AG09319 (cell line): ENCODE measurements at regions not wholly inside any gene's neighbourhood (a gene's known extent, or its start where the extent isn't known, plus 50 kb on each side); places are given as distances from the start of the nearest gene placed in this dataset.

Experiments used
- DNase-seq: peaks from one replicate; pipeline ENCODE4 v3.0.0-alpha.2; 2010; ENCODE audit warnings: low read depth; ENCODE audit errors: extremely low read depth
- TF ChIP-seq, protein P1 (sequence below): IDR thresholded peaks from 2 replicates; pipeline ENCODE4 v1.5.1; 2011; ENCODE audit warnings: low read depth, mild to moderate bottlenecking, inconsistent platforms, low read length, moderate library complexity

DNA sequence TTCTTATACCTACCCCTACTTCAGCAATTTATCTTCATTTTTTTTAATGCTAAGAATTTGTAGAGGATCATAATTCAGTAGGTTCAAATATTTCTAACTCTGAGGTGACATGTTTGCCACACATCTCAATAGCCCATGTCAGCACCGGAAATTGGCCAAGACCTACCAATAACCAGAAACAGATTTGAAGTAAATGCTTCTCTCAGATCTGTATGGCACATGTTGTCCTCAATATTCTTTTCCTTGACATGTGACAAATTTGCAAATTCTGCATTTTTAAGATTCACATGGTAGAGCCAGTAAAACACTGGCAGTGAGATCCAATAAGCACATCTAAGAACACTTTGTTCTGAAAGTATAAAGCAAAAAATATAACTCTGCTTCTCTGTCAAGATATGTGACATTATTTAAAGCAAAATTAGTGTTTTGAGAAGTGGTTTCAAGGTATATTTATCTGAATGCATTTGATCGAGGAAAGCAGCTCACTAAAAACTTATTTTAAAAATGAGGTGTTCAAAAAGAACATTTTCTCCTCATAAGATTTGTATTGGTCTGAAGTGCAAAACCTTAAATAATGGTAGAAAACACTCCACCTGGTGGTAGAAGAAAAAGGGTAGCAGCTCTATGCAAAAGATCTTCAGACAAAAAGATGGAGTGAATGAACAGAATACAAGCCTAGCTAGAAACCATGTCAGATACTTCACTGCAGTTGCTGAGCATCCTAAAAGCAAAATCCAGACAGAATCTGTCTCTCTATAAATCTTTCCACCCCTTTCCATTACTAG is 513.8 kb upstream of the FAM241A start:
- DNase-seq: no peak

DNA sequence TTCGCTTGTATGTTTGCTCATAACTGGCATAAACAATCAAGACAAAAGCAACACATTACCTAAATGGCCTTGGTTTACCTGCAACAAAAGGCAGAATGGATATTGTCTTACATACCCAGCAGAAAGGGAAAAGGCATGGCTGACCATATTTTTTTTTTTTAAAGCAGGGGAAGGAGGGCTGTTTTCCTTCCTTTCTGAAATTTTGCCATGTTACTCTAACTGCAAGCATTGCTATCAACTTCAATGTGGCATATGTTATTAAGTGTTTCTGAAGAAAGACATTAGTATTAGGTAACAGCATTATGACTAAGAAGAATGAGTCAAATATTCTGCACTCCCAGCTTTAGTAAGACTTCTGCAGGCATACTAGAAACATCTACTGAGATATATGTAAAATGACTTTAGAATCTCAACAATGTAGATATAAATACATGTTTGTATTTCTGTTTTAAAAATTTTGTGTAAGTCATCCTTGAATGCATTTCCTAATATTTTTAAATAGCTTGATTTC is 512.6 kb upstream of the FAM241A start:
- no peak for DNase-seq
- TF ChIP-seq, protein P1, sequence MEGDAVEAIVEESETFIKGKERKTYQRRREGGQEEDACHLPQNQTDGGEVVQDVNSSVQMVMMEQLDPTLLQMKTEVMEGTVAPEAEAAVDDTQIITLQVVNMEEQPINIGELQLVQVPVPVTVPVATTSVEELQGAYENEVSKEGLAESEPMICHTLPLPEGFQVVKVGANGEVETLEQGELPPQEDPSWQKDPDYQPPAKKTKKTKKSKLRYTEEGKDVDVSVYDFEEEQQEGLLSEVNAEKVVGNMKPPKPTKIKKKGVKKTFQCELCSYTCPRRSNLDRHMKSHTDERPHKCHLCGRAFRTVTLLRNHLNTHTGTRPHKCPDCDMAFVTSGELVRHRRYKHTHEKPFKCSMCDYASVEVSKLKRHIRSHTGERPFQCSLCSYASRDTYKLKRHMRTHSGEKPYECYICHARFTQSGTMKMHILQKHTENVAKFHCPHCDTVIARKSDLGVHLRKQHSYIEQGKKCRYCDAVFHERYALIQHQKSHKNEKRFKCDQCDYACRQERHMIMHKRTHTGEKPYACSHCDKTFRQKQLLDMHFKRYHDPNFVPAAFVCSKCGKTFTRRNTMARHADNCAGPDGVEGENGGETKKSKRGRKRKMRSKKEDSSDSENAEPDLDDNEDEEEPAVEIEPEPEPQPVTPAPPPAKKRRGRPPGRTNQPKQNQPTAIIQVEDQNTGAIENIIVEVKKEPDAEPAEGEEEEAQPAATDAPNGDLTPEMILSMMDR: no peak

More for the DNA sequence above, 513.8 kb upstream of the FAM241A start:
- TF ChIP-seq, protein P1: peak; percentile 55

DNA sequence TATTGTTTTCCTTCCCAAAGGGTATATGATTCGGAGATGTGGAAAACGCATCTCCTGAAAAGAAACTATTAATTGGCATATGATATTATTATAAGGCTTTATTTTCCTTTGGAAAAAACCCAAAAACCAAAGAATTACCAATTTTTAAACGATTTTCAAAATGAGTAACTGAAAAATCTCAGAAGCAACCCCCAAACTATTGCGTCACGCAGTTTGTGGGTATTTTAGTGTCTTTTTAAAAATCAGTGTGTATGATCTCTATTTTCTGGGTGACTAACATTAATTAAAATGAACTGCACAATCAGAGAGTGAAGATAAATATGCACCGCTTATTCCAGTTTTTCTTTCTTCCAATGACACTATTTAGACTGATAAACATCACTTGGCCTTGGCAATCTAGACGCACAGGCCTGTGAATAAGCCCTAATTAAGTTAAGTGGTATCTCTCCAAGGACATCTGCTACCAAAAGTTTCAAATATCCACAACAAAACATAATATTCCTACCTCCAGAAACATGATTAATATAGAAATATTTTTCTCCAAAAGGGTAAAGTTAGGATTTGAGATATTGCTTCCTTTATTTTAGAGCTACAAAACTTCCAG is 511.5 kb upstream of the FAM241A start:
- DNase-seq: no peak
- TF ChIP-seq, protein P1: no peak

DNA sequence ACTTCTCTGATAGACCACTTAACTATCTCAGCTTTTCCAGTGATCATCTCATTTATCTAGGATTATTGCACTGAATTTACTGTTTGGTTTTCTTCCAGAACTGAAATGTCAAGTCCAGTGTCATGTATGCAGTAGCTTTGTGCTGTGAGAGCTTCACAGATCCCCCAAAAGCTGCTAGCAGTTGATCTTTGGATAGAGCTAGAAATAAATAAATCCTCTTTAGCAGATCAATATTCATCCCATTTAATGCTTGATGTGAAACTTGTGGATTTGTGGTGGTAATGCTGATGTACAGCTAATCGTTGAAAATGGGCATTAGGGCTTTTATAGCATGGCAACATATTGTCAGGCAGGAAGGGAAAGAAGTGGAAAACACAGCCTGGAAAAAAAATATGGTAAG is 509.6 kb upstream of the FAM241A start:
- TF ChIP-seq, protein P1: no peak
- no peak for DNase-seq

DNA sequence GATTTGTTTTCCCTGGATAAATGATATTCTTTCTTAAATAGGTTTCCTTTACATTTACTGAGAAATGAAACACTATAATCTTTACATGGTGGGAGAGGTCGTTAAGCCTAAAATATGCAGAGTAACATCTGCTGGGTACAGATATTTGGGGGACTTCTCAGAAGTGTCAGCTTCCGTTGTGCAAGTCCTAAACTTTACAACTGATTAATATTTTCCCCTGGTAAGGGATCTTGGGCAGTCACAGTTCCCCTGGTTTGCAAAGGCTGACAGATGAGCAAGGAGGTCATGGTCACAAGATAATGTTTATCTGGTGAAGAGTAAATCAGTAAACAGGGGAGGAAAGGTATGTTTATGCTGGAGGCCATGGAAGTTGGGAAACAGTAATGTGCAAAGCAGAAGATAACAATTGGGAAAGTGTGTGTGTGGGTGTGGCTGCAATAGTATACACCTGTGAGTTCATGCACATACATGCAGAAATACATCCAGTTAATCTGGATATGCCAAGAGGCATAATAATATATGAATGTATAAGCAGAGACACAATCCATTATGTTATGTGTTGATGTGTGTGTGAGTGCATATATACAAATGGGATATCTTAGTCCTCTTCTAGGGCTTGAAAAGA is 508.2 kb upstream of the FAM241A start:
- DNase-seq: no peak
- TF ChIP-seq, protein P1: no peak

DNA sequence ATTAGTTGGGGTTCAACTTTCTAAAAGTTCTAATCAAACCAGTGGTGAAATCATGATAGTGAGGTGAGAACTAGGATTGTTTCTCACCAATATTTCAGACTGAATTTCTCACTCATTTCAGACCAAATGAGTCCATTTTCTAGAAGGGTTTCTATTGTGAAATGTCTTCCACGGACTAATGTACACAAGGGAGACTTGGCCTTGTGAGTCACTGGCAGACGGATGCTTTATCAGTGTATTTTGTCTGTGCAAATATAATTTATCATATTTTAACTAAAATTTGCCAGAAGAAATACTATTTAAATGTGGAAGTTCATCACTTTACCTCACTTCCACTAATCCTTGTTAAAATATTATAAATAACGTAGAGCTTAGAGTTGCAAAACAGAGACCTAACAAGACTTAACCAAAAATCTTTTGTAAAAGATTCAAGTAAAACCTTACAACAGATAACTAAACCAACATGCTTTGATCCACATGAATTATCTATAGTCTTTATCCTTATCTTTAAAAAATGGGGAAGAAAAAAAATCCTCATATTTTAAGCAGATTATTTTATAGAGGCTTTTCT is 506.0 kb upstream of the FAM241A start:
- DNase-seq: no peak
- TF ChIP-seq, protein P1: no peak
